HG03025 (cell line): ENCODE measurements at regions not wholly inside any gene's neighbourhood (a gene's known extent, or its start where the extent isn't known, plus 50 kb on each side); places are given as distances from the start of the nearest gene placed in this dataset.
"Not testable (repeated sequence)": the region's sequence is repeated elsewhere in the genome, so short reads cannot be mapped to it uniquely, and the experiment has no call there.

ENCODE experiments used
- ATAC-seq: cut with Tn5 transposase; IDR thresholded peaks from one replicate; pipeline ENCODE4 v1.9.1; 2021; ENCODE audit warnings: mild to moderate bottlenecking, moderate library complexity; ENCODE audit not compliant: unreplicated experiment, low FRiP score

DNA sequence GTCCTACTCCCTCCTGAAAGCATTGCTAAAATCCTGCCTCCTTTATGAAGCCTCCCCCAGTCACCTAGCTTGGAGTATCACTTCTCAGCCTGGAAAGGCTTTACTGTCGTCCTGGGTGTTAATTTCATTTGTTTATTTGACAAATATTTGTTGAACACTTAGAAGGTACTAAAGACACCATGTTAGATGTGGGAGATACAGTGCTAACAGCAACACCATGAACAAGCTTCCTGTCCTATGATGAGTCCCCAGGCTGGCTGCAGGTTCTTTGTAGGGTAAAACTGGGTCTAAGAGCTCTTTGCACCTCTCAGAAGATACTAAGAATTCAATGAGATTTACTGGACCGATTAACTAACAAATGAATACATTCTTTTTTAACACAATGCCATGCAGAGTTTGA is 109.2 kb upstream of the TMEM170B start:
- no peak for ATAC-seq

- ATAC-seq, result no peak
These were observed 109.8 kb upstream of the TMEM170B start for GRCh38 chr6:11427723-11428245.

- ATAC-seq, result no peak
These were observed 110.3 kb upstream of the TMEM170B start for GRCh38 chr6:11427091-11427722.

GRCh38 chr6:11426571-11426970 is 111.0 kb upstream of the TMEM170B start:
- no peak for ATAC-seq

DNA sequence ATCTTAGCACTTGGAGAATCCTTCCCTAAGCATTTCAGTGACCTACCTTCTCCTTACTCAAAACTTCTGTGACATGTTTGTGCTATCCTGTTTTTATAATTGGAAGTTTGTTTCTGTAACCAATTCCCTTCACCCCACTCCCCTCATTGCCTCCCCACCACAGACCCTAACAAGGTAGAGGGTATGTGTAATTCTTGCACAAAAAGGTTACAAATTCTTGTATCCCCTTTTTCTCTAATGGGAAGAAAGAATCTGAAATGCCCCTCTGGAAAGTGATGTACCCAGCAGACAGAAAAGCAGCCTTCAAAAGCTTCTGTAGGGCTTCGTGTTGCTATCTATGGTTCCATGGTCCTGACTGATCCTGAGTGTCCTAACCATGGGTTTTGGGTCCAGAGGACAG is 111.7 kb upstream of the TMEM170B start:
- no peak for ATAC-seq

DNA sequence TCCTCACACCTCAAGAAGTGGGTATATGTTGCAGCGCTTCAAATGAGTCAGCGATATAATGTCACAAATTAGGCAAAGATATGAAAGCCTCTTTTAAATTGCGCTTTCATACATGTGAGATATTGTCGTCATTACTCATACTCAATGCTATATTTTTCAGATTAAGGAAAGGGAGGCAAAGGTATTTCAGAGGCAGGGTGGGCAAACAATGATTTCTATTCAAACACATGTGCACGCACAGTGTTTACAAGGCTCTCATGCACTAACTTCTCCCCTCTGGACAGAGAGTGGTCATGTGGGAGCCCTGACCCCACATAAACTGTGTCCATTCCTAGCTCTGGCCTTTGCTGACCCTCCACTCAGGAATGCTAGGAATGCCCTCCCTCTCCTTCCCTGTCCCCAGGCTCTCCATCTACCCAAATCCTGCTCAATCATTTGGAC is 112.1 kb upstream of the TMEM170B start:
- ATAC-seq, result no peak

DNA sequence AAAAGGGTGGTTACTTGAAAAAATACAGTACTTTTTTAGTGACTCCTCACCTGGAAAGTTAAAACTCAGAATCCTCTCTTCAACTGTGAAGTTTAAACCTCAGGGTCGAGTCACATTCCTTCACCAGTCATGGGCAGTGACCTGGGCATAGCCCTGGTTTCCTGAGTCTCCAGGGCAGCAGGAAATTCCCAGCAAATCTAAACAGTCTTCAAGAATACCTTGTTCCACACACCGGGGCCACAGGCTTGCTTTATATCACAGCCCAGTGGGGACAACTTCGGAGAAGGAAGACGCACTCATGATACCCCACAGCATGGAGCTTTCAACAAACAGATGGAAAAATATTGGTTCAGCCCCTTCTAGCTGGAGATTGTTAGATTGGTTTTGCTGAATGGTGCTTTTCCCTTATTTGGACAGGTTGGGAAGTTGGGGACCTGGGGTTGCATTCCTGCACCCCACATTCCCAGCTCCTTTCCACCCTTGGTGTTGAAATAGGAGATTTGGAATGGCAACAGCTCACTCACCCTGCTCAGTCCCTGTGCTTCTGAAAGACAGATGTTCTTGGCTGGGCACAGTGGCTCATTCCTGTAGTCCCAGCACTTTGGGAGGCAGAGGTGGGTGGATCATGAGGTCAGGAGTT is 113.0 kb upstream of the TMEM170B start:
- ATAC-seq, result no peak

DNA sequence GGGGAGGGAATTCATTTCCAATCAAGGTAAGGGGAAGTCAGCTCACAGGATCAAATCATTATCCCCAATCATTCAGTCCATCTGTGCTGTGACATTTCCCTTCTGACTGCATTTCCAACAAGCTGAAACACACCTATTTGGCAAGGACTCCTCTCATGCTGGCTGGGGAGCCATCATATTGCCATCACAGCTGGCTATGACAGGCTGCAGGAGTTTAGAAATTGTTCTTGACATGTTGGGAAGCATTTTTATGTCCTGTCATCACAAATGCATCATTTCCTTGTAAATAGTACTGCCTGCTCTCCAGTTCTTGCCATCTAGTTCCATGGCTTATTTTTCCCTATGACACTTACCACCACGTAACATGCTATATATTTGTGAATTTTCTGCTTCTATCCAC is 113.9 kb upstream of the TMEM170B start:
- no peak for ATAC-seq

GRCh38 chr6:11423072-11423471 is 114.5 kb upstream of the TMEM170B start:
- ATAC-seq, result no peak

DNA sequence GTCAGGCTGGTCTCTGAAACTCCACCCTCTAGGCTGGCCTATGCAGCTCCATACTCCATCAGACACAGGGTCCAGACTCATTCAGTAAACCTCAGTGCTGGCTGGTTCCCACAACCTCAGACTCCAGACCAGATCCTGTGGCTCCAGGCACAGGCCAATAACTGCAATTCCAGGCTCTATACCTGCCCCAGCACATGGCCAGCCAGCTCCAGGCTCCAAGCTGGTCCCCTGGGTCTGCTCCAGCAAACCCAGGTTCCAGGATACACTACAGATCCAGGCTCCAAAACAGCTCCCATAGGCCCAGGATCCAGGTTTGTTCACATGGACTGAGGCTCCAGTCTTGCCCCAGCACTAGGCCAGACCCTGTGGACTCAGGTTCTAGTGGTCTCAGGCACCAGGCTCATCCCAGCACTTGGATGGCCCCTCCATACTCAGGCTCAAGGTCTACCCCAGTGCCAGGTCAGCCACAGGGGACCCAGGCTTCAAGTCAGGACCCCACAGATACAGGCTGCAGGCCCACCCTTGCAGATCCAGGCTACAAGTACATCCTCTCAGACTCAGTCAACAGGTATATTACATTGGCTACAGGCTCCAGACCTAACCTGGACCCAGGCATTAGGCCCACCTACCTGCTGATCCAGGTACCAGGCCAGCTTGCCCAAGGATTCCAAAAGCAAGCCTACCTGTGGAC is 117.6 kb upstream of the TMEM170B start:
- ATAC-seq, result no peak

GRCh38 chr6:11418290-11418905 is 119.2 kb upstream of the TMEM170B start:
- no peak for ATAC-seq

DNA sequence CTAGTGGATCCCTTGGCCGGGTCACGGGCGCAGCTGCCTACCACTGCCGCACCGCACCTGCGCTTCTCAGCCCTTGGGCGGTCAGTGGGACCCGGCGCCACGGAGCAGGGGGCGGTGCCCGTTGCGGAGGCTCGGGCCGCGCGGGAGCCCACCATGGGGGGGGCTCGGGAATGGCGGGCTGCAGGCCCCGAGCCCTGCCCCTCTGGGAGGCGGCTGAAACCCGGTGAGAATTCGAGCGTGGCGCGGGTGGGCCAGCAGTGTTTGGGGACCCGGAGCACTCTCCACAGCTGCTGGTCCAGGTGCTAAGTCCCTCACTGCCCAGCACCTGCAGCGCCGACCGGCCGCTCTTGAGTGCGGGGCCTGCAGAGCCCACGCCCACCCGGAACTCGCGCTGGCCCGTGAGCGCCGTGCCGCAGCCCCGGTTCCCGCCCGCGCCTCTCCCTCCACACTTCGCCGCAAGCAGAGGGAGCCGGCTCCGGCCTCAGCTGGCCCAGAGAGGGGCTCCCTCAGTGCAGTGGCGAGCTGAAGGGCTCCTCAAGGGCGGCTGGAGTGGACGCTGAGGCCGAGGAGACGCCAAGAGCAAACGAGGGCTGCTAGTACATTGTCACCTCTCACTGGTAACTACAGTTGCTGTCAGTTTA is 120.5 kb upstream of the TMEM170B start:
- ATAC-seq, result no peak

- not testable (repeated sequence) for ATAC-seq
These were observed 121.2 kb upstream of the TMEM170B start for GRCh38 chr6:11416099-11416935.

GRCh38 chr6:11415557-11415956 is 122.0 kb upstream of the TMEM170B start:
- ATAC-seq, result no peak

DNA sequence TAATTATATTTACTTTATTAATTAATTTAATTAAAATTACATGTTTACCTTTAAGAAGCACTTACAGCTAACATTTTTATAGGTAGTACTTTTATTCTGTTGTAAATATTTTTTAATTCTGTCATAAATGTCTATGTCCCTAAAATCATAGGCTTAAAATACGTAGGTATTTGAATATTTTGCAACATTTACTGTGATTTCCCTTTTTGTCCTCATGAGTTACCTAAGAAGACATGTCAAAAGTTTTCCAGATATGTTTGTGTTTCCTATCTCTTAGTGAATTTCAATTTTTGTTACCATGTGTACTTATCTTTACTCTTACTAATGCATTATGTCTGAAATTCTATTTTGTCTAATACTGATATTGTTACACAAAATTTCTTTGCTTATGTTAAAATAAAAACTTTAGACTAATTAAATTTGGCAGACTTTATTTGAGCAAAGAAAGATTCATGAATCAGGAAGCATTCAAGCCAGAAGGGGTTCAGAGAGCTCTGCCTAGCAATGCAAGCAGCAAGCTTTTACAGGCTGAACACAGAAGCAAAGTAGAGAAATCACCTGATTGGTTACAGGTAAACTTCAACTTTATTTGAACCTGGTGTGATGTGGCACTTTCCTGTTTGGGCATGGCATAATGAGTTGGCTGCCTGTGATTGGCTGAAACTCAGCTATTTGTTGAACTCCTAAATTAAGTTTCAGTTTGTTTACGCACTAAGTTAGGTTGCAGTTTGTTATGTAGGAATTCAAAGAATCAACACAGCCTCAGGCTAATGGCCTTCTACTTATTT is 123.2 kb upstream of the TMEM170B start:
- ATAC-seq, result no peak

GRCh38 chr6:11413728-11414127 is 123.8 kb upstream of the TMEM170B start:
- no peak for ATAC-seq

DNA sequence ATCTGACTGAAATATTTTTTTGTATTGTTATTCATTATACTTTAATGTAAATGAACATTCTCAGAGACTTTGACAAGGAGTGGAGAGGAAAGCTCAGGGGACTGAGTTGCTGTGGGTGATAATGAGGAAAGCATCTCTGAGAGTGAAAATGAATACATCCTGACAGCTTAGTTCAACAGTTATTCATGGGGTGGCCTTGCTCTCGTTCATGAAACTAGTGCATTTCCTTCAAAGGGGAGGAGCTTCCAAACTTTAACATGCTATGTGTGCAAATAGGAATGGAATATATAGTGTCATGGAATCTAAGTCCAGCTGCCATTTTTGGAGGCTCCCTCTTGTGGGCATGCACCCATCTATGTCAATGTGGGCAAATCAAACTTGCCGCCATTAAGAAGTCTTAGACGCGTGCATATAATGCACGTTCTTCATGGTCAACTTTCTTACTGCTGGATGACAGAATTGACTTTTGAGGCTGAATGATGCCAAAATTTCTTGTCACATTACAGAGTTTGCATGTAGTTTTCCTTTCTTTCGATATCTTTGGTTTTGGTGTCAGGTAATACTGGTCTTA is 124.3 kb upstream of the TMEM170B start:
- ATAC-seq, result no peak

GRCh38 chr6:11412616-11413015 is 124.9 kb upstream of the TMEM170B start:
- ATAC-seq, result no peak

DNA sequence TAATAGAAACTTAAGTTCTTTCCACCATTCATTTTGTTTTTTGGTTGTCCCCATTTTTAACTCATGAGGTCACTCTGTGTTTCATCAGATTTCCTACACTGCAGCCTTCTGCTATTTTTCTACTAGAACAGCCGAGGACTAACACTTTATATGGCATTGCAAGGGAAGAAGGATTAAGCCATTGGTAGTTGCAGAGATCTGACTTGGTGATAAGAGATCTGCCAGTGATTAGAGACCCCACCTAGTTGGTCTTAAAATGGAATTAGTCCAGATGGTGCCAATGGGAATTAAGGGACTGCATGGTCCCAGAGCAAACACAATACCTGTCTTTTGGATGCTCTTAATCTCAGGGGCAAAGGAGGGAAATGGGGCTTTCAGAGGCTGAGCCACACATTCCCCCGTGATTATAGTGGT is 125.5 kb upstream of the TMEM170B start:
- ATAC-seq, result no peak
